ENCODE measurements at regions not wholly inside any gene's neighbourhood (a gene's known extent, or its start where the extent isn't known, plus 50 kb on each side); places are given as distances from the start of the nearest gene placed in this dataset.

GRCh38 chr9:17083258-17083657 is 51.6 kb upstream of the CNTLN start:
- no peak for TF ChIP-seq CTCF (conservative IDR thresholded peaks at IDR 0.05)
- Mint-ChIP-seq H3K9me3 (no peaks in the 10 kb centered on the region), H3K27ac (ENCODE audit: unreplicated experiment) (no peak overlapping the region)

GRCh38 chr9:17082343-17083064 is 52.3 kb upstream of the CNTLN start:
- Mint-ChIP-seq H3K27ac (ENCODE audit: unreplicated experiment) (no peak overlapping the region), H3K9me3 (no peaks in the 10 kb centered on the region), H3K4me1 (no peaks in the 10 kb centered on the region), H3K27me3 (ENCODE audit: low read depth) (no peaks in the 10 kb centered on the region), H3K4me3 (no peak overlapping the region), H3K36me3 (ENCODE audit: low read depth) (no peaks in the 10 kb centered on the region)
- DNase-seq (ENCODE audit: low read depth, low spot score), result peak; percentile 8
- TF ChIP-seq CTCF (conservative IDR thresholded peaks at IDR 0.05), result no peak

More at GRCh38 chr9:17083258-17083657, 51.6 kb upstream of the CNTLN start:
- H3K36me3 Mint-ChIP-seq (ENCODE audit: low read depth), result no peaks in the 10 kb centered on the region
- no peaks in the 10 kb centered on the region for H3K27me3 Mint-ChIP-seq (ENCODE audit: low read depth)
- H3K4me3 Mint-ChIP-seq, result no peak overlapping the region
- no peaks in the 10 kb centered on the region for H3K4me1 Mint-ChIP-seq
- DNase-seq (ENCODE audit: low read depth, low spot score), result no peak

- no peaks in the 10 kb centered on the region for H3K27me3 Mint-ChIP-seq (ENCODE audit: low read depth)
- H3K27ac Mint-ChIP-seq (ENCODE audit: unreplicated experiment), result no peak overlapping the region
- DNase-seq (ENCODE audit: low read depth, low spot score), result no peak
Measured at GRCh38 chr9:17081814-17082213, 53.0 kb upstream of the CNTLN start.

GRCh38 chr9:17081351-17081750 is 53.5 kb upstream of the CNTLN start:
- no peak for TF ChIP-seq CTCF (conservative IDR thresholded peaks at IDR 0.05)
- Mint-ChIP-seq H3K9me3 (no peaks in the 10 kb centered on the region), H3K27me3 (ENCODE audit: low read depth) (no peaks in the 10 kb centered on the region), H3K4me1 (no peaks in the 10 kb centered on the region), H3K4me3 (no peak overlapping the region), H3K27ac (ENCODE audit: unreplicated experiment) (no peak overlapping the region), H3K36me3 (ENCODE audit: low read depth) (no peaks in the 10 kb centered on the region)
- no peak for DNase-seq (ENCODE audit: low read depth, low spot score)

More at GRCh38 chr9:17081814-17082213, 53.0 kb upstream of the CNTLN start:
- H3K4me1 Mint-ChIP-seq, result no peaks in the 10 kb centered on the region
- H3K9me3 Mint-ChIP-seq, result no peaks in the 10 kb centered on the region
- no peak overlapping the region for H3K4me3 Mint-ChIP-seq
- H3K36me3 Mint-ChIP-seq (ENCODE audit: low read depth), result no peaks in the 10 kb centered on the region
- no peak for TF ChIP-seq CTCF (conservative IDR thresholded peaks at IDR 0.05)

GRCh38 chr9:17075758-17076485 is 58.9 kb upstream of the CNTLN start:
- Mint-ChIP-seq H3K27me3 (ENCODE audit: low read depth) (no peaks in the 10 kb centered on the region), H3K4me3 (no peak overlapping the region), H3K9me3 (peaks cover 5% of the 10 kb centered on the region), H3K36me3 (ENCODE audit: low read depth) (peaks cover 6% of the 10 kb centered on the region), H3K4me1 (peaks cover 5% of the 10 kb centered on the region), H3K27ac (ENCODE audit: unreplicated experiment) (no peak overlapping the region)
- DNase-seq (ENCODE audit: low read depth, low spot score), result no peak
- TF ChIP-seq CTCF (conservative IDR thresholded peaks at IDR 0.05), result no peak

Data from neural crest cell (in vitro differentiated cells).